ENCODE measurements at regions not wholly inside any gene's neighbourhood (a gene's known extent, or its start where the extent isn't known, plus 50 kb on each side); places are given as distances from the start of the nearest gene placed in this dataset.

GRCh38 chr9:73866451-73866850, 630.7 kb upstream of the RORB start:
- TF ChIP-seq, protein P1, sequence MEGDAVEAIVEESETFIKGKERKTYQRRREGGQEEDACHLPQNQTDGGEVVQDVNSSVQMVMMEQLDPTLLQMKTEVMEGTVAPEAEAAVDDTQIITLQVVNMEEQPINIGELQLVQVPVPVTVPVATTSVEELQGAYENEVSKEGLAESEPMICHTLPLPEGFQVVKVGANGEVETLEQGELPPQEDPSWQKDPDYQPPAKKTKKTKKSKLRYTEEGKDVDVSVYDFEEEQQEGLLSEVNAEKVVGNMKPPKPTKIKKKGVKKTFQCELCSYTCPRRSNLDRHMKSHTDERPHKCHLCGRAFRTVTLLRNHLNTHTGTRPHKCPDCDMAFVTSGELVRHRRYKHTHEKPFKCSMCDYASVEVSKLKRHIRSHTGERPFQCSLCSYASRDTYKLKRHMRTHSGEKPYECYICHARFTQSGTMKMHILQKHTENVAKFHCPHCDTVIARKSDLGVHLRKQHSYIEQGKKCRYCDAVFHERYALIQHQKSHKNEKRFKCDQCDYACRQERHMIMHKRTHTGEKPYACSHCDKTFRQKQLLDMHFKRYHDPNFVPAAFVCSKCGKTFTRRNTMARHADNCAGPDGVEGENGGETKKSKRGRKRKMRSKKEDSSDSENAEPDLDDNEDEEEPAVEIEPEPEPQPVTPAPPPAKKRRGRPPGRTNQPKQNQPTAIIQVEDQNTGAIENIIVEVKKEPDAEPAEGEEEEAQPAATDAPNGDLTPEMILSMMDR (IDR thresholded peaks at IDR 0.05) = no peak
- TF ChIP-seq POLR2A (IDR thresholded peaks at IDR 0.05) = no peak

Data from testis (tissue), 2 donors.